K562 (cell line): ENCODE measurements at regions not wholly inside any gene's neighbourhood (a gene's known extent, or its start where the extent isn't known, plus 50 kb on each side); places are given as distances from the start of the nearest gene placed in this dataset.

Experiments
- ATAC-seq: fragments of 200-7000 bp; cut with Tn5 transposase; 3 replicates; pipeline ENCODE4 v1.9.1; 2020; ENCODE audit warnings: moderate library complexity
- BruUV-seq: library from RNA; stranded (reverse); fragments of 400-500 nt; replicated peaks from 2 replicates; lab custom pipeline; 2021; lab: Mats Ljungman, UMichigan
- CTCF ChIA-PET: fragments of 300-600 bp; formaldehyde crosslinking; extraction: SDS; loops from one replicate; lab custom pipeline; 2021; ENCODE audit warnings: low intra/inter-chr PET ratio; lab: Yijun Ruan, JAX
- POLR2A ChIA-PET: fragments of 300-600, 350-650 bp; sonication (Branson Sonifier 250); formaldehyde crosslinking; extraction: SDS; loops from one replicate; lab custom pipeline; 2021; ENCODE audit warnings: antibody characterized with exemption, inconsistent platforms; lab: Yijun Ruan, JAX
- DNase-seq, 4 experiments: peaks; one replicate each; pipeline versions ENCODE4 v3.0.0 to v3.0.0-alpha.2; 2011 to 2018; ENCODE audit warnings: low spot score in 3 of 4, mixed read lengths in 3 of 4; ENCODE audit errors: extremely low read depth in 1 of 4
- FAIRE-seq: peaks from 2 replicates; lab custom pipeline; 2011; peaks lifted over from hg19 to GRCh38; lab: Jason Lieb, UNC
- H2AFZ ChIP-seq: 2 replicates; pipeline ENCODE4 v1.6.0; 2011; ENCODE audit warnings: low read depth, low read length, control low read depth, inconsistent platforms
- H3K27ac ChIP-seq: fragments of 200-600 bp; 3 replicates; pipeline ENCODE4 v1.8.0; 2011; ENCODE audit warnings: low read depth, mild to moderate bottlenecking, control low read depth, inconsistent platforms, low read length, moderate library complexity, mixed read lengths; ENCODE audit errors: extremely low read depth
- H3K27me3 ChIP-seq, 2 experiments: fragments of 300-600 bp in 1 of 2; 2 replicates in 1 of 2; 3 replicates in 1 of 2; pipeline versions ENCODE4 v1.6.0 to v1.8.0; 2011; ENCODE audit warnings: inconsistent platforms in 2 of 2, low read length in 2 of 2, mild to moderate bottlenecking in 1 of 2, mixed read lengths in 1 of 2, moderate library complexity in 1 of 2; ENCODE audit not compliant: control insufficient read depth in 2 of 2, insufficient read depth in 2 of 2
- H3K36me3 ChIP-seq: fragments of 300-600 bp; 3 replicates; pipeline ENCODE4 v1.8.0; 2011; ENCODE audit warnings: mild to moderate bottlenecking, low read length, inconsistent platforms; ENCODE audit not compliant: control insufficient read depth, insufficient read depth
- H3K4me1 ChIP-seq, 2 experiments: fragments of 200-600 bp in 1 of 2; replicated peaks in 1 of 2; 2 replicates in 1 of 2; 3 replicates in 1 of 2; pipeline versions ENCODE4 v1.5.1 to v1.8.0; 2011; ENCODE audit warnings: inconsistent platforms in 2 of 2, low read length in 2 of 2, mild to moderate bottlenecking in 1 of 2, mixed read lengths in 1 of 2, moderate library complexity in 1 of 2; ENCODE audit not compliant: control insufficient read depth in 2 of 2, insufficient read depth in 2 of 2
- H3K4me2 ChIP-seq: 2 replicates; pipeline ENCODE4 v1.6.1; 2011; ENCODE audit warnings: low read length, control low read depth, inconsistent platforms, mixed read lengths; ENCODE audit not compliant: insufficient read depth
- H3K4me3 ChIP-seq: fragments of 200-600 bp; sonication (generic), shearing (Covaris generic); 2 replicates; pipeline ENCODE4 v1.5.1; 2016; ENCODE audit warnings: control low read depth, inconsistent platforms
- H3K79me2 ChIP-seq: fragments of 200-600 bp; 3 replicates; pipeline ENCODE4 v1.8.0; 2011; ENCODE audit warnings: low read length, inconsistent platforms; ENCODE audit not compliant: control insufficient read depth, insufficient read depth
- H3K9ac ChIP-seq, 2 experiments: 2 replicates each; pipeline versions ENCODE4 v1.6.0 to v1.6.1; 2011; ENCODE audit warnings: low read depth in 2 of 2, low read length in 2 of 2, control low read depth in 1 of 2, inconsistent platforms in 1 of 2, mild to moderate bottlenecking in 1 of 2, mixed read lengths in 1 of 2; ENCODE audit not compliant: insufficient read depth in 1 of 2
- H3K9me1 ChIP-seq: one replicate; pipeline ENCODE4 v1.6.0; 2011; ENCODE audit warnings: inconsistent platforms, mild to moderate bottlenecking, low read length, moderate library complexity; ENCODE audit not compliant: control insufficient read depth, insufficient read depth
- H3K9me3 ChIP-seq: replicated peaks from 2 replicates; pipeline ENCODE4 v1.5.1; 2011; ENCODE audit warnings: low read depth, low read length, inconsistent platforms; ENCODE audit not compliant: control insufficient read depth, insufficient read depth
- H4K20me1 ChIP-seq: replicated peaks from 2 replicates; pipeline ENCODE4 v1.6.1; 2011; ENCODE audit warnings: low read length, inconsistent platforms, mixed read lengths; ENCODE audit not compliant: control insufficient read depth, insufficient read depth
- CEBPB ChIP-seq: fragments of 450-650 bp; IDR thresholded peaks from 2 replicates; pipeline ENCODE4 v1.6.1; 2016; ENCODE audit warnings: missing genetic modification characterization, missing compliant biosample characterization
- E2F6 ChIP-seq, 2 experiments: IDR thresholded peaks; 2 replicates each; pipeline ENCODE4 v1.6.1; 2011; ENCODE audit warnings: borderline replicate concordance in 1 of 2, control low read depth in 1 of 2, low read depth in 1 of 2, low read length in 1 of 2, mild to moderate bottlenecking in 1 of 2, mixed read lengths in 1 of 2, moderate library complexity in 1 of 2; ENCODE audit not compliant: insufficient read depth in 1 of 2, insufficient read length in 1 of 2, poor library complexity in 1 of 2, severe bottlenecking in 1 of 2; ENCODE audit errors: extremely low read depth in 1 of 2
- ILF3 ChIP-seq: fragments of 450-650 bp; IDR thresholded peaks from 2 replicates; pipeline ENCODE4 v1.6.1; 2018; ENCODE audit warnings: antibody characterized with exemption, mild to moderate bottlenecking, moderate library complexity, borderline replicate concordance
- MYNN ChIP-seq, 2 experiments: sonication (generic); formaldehyde crosslinking in 1 of 2; IDR thresholded peaks; 2 replicates each; pipeline versions ENCODE4 v1.5.0 to v1.6.1; 2016 to 2020; ENCODE audit warnings: antibody characterized with exemption in 1 of 2, missing genetic modification reagents in 1 of 2
- RUNX1 ChIP-seq: sonication (generic); IDR thresholded peaks from 2 replicates; pipeline ENCODE4 v1.6.1; 2016; ENCODE audit warnings: antibody characterized with exemption, low read depth
- ZNF239 ChIP-seq: fragments of 250-450 bp; sonication (Bioruptor Pico); IDR thresholded peaks from 2 replicates; pipeline ENCODE4 v1.4.0; 2020; ENCODE audit warnings: mild to moderate bottlenecking
- ZNF3 ChIP-seq: fragments of 250-450 bp; sonication (Bioruptor Pico); IDR thresholded peaks from 2 replicates; pipeline ENCODE4 v1.5.0; 2021; ENCODE audit warnings: mild to moderate bottlenecking, moderate library complexity
- ZNF431 ChIP-seq: sonication (generic); formaldehyde crosslinking; IDR thresholded peaks from 2 replicates; pipeline ENCODE4 v1.8.0; 2022; ENCODE audit warnings: mild to moderate bottlenecking, missing genetic modification reagents
- ZNF75A ChIP-seq: fragments of 450-650 bp; formaldehyde crosslinking; IDR thresholded peaks from 2 replicates; pipeline ENCODE4 v1.4.0; 2020; ENCODE audit warnings: mild to moderate bottlenecking
- WGBS: fragments of 100-300 bp; shearing (Covaris generic); methylation state at CpG from one replicate; pipeline ENCODE4 v1.1.6; 2016; ENCODE audit warnings: low coverage, mixed read lengths; ENCODE audit not compliant: insufficient coverage; ENCODE audit errors: missing lambda C conversion rate; 5-methylcytosine and 5-hydroxymethylcytosine counted together
- in situ Hi-C: fragments of 300-500 bp; cut with MboI; formaldehyde crosslinking; loops from 4 replicates; pipeline ENCODE4 v1.15.0; 2018; ENCODE audit warnings: inconsistent platforms, mixed read lengths
- intact Hi-C: fragments of 100-400 bp; cut with micrococcal nuclease; formaldehyde crosslinking; loops from 2 replicates; pipeline ENCODE4 v1.14.2; 2022
- TF ChIP-seq, protein P1 (sequence below): fragments of 450-650 bp; formaldehyde crosslinking; IDR thresholded peaks from 2 replicates; pipeline ENCODE4 v1.4.0; 2020; ENCODE audit warnings: mild to moderate bottlenecking, moderate library complexity
- TF ChIP-seq, protein P2 (sequence below): fragments of 150-350 bp; IDR thresholded peaks from 2 replicates; pipeline ENCODE4 v1.6.1; 2014; ENCODE audit warnings: low read depth, mild to moderate bottlenecking, low read length, borderline replicate concordance
- TF ChIP-seq, protein P3 (sequence below), 3 experiments: IDR thresholded peaks in 2 of 3; conservative IDR thresholded peaks in 1 of 3; 2 replicates each; pipeline ENCODE4 v1.5.1; 2011 to 2012; ENCODE audit warnings: low read length in 3 of 3, mild to moderate bottlenecking in 3 of 3, control low read depth in 2 of 3, improper control_type of control experiment in 1 of 3, inconsistent platforms in 1 of 3, low read depth in 1 of 3, mixed read lengths in 1 of 3, moderate library complexity in 1 of 3; ENCODE audit not compliant: insufficient read depth in 2 of 3

DNA sequence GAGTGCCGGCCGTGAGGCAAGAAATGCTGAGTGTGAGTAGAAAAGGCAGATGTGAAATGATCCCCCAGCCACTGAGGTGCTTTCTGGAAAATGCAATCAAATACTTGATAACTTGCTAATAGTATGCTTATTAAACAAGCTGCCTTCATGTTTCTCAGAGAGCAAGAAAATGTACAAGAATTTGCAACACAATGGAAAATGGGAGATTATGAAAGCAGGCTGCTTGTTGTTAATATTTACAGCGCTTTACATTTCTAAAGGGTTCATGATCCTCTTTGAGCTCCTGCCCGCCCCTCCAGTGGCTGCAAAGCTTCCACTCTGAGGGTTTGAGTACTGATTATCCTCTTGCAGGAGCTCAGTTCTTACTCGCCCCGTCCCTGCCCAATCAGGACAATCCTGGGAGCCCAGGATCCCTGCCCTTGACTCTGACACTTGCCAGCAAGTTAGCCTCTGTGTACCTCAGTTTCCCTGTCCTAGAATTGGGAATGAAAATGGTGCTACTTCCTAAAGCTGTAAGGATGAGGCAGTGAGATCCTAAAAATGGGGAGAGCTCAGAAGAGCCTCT lies 645.1 kb downstream of the TBC1D22A start (continued):
- TF ChIP-seq, protein P1, sequence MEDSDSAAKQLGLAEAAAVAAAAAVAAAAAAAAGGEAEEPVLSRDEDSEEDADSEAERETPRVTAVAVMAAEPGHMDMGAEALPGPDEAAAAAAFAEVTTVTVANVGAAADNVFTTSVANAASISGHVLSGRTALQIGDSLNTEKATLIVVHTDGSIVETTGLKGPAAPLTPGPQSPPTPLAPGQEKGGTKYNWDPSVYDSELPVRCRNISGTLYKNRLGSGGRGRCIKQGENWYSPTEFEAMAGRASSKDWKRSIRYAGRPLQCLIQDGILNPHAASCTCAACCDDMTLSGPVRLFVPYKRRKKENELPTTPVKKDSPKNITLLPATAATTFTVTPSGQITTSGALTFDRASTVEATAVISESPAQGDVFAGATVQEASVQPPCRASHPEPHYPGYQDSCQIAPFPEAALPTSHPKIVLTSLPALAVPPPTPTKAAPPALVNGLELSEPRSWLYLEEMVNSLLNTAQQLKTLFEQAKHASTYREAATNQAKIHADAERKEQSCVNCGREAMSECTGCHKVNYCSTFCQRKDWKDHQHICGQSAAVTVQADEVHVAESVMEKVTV (CRISPR knock-in tag), result no peak
- TF ChIP-seq, all 486 proteins: peak for 0

GRCh38 chr22:47406896-47407295 lies 644.4 kb downstream of the TBC1D22A start:
- Histone ChIP-seq H3K27me3 (peaks cover 2 to 30% of the 10 kb centered on the region in 2 experiments; a peak in 4 of 5 replicates), H3K4me1 (no peaks in the 10 kb centered on the region; a peak in 1 of 5 replicates), H3K9me1 (no peaks in the 10 kb centered on the region), H3K79me2 (no peaks in the 10 kb centered on the region), H3K4me2 (no peak overlapping the region), H4K20me1 (no peaks in the 10 kb centered on the region), H3K9ac (no peak overlapping the region), H2AFZ (no peak overlapping the region), H3K4me3 (no peak overlapping the region), H3K9me3 (no peaks in the 10 kb centered on the region), H3K27ac (no peak overlapping the region), H3K36me3 (no peaks in the 10 kb centered on the region)
- POLR2A ChIA-PET, result no interaction called here
- in situ Hi-C loops (no loop called here), intact Hi-C loops (no loop called here)
- CTCF ChIA-PET, result no interaction called here
- FAIRE-seq (no peak), DNase-seq (no peak), ATAC-seq (no peak)
- BruUV-seq, result no TSS peak
- 2% methylated on average over 7 of the region's 11 CpGs for WGBS
- TF ChIP-seq ILF3 (no peak), CEBPB (tag) (no peak), RUNX1 (no peak), ZNF75A (CRISPR knock-in tag) (no peak), E2F6 (IDR thresholded peaks at IDR 0.05; ENCODE audit: borderline replicate concordance in 1 of 2, extremely low read depth in 1 of 2, insufficient read depth in 1 of 2, insufficient read length in 1 of 2, low read depth in 1 of 2, low read length in 1 of 2, poor library complexity in 1 of 2, severe bottlenecking in 1 of 2) (no peak), MYNN (IDR thresholded peaks at IDR 0.05) (no peak), MYNN (CRISPR knock-in tag; IDR thresholded peaks at IDR 0.05) (no peak), ZNF3 (CRISPR knock-in tag) (no peak), ZNF431 (CRISPR knock-in tag) (no peak), ZNF239 (CRISPR knock-in tag) (no peak)
- TF ChIP-seq, protein P2, sequence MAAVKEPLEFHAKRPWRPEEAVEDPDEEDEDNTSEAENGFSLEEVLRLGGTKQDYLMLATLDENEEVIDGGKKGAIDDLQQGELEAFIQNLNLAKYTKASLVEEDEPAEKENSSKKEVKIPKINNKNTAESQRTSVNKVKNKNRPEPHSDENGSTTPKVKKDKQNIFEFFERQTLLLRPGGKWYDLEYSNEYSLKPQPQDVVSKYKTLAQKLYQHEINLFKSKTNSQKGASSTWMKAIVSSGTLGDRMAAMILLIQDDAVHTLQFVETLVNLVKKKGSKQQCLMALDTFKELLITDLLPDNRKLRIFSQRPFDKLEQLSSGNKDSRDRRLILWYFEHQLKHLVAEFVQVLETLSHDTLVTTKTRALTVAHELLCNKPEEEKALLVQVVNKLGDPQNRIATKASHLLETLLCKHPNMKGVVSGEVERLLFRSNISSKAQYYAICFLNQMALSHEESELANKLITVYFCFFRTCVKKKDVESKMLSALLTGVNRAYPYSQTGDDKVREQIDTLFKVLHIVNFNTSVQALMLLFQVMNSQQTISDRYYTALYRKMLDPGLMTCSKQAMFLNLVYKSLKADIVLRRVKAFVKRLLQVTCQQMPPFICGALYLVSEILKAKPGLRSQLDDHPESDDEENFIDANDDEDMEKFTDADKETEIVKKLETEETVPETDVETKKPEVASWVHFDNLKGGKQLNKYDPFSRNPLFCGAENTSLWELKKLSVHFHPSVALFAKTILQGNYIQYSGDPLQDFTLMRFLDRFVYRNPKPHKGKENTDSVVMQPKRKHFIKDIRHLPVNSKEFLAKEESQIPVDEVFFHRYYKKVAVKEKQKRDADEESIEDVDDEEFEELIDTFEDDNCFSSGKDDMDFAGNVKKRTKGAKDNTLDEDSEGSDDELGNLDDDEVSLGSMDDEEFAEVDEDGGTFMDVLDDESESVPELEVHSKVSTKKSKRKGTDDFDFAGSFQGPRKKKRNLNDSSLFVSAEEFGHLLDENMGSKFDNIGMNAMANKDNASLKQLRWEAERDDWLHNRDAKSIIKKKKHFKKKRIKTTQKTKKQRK, result no peak
- TF ChIP-seq, protein P3, sequence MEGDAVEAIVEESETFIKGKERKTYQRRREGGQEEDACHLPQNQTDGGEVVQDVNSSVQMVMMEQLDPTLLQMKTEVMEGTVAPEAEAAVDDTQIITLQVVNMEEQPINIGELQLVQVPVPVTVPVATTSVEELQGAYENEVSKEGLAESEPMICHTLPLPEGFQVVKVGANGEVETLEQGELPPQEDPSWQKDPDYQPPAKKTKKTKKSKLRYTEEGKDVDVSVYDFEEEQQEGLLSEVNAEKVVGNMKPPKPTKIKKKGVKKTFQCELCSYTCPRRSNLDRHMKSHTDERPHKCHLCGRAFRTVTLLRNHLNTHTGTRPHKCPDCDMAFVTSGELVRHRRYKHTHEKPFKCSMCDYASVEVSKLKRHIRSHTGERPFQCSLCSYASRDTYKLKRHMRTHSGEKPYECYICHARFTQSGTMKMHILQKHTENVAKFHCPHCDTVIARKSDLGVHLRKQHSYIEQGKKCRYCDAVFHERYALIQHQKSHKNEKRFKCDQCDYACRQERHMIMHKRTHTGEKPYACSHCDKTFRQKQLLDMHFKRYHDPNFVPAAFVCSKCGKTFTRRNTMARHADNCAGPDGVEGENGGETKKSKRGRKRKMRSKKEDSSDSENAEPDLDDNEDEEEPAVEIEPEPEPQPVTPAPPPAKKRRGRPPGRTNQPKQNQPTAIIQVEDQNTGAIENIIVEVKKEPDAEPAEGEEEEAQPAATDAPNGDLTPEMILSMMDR (IDR thresholded peaks at IDR 0.05 in 2 of 3, conservative IDR thresholded peaks at IDR 0.05 in 1 of 3; ENCODE audit: insufficient read depth in 2 of 3, low read depth in 1 of 3, low read length in 3 of 3), result no peak
